Hepatocyte (in vitro differentiated cells): ENCODE measurements at regions not wholly inside any gene's neighbourhood (a gene's known extent, or its start where the extent isn't known, plus 50 kb on each side); places are given as distances from the start of the nearest gene placed in this dataset.

Experiments used
- DNase-seq: peaks from one replicate; pipeline ENCODE4 v3.0.0-alpha.2; 2016; ENCODE audit warnings: low spot score
- H2AFZ ChIP-seq: fragments of 200-600 bp; sonication (generic); 2 replicates; pipeline ENCODE4 v1.6.0; 2016; ENCODE audit warnings: antibody characterized with exemption, mild to moderate bottlenecking
- H3K27ac ChIP-seq: fragments of 200-600 bp; sonication (generic); 2 replicates; pipeline ENCODE4 v1.5.1; 2016; ENCODE audit warnings: mild to moderate bottlenecking
- H3K27me3 ChIP-seq: fragments of 200-600 bp; sonication (generic); 2 replicates; pipeline ENCODE4 v1.6.1; 2016
- H3K36me3 ChIP-seq: fragments of 200-600 bp; sonication (generic); replicated peaks from 2 replicates; pipeline ENCODE4 v1.5.1; 2016; ENCODE audit warnings: low read depth; ENCODE audit not compliant: insufficient read depth
- H3K4me1 ChIP-seq: fragments of 200-600 bp; sonication (generic); 2 replicates; pipeline ENCODE4 v1.5.1; 2016; ENCODE audit warnings: mild to moderate bottlenecking, moderate library complexity; ENCODE audit not compliant: insufficient read depth
- H3K4me2 ChIP-seq: fragments of 200-600 bp; sonication (generic); 2 replicates; pipeline ENCODE4 v1.6.0; 2016
- H3K4me3 ChIP-seq: fragments of 200-600 bp; sonication (generic); 2 replicates; pipeline ENCODE4 v1.5.1; 2016; ENCODE audit warnings: mild to moderate bottlenecking
- H3K79me2 ChIP-seq: fragments of 200-600 bp; sonication (generic); 2 replicates; pipeline ENCODE4 v1.6.0; 2017; ENCODE audit warnings: mild to moderate bottlenecking
- H3K9me2 ChIP-seq: fragments of 200-600 bp; sonication (generic); replicated peaks from 2 replicates; pipeline ENCODE4 v1.6.0; 2017; ENCODE audit warnings: mild to moderate bottlenecking; ENCODE audit not compliant: insufficient read depth
- H3K9me3 ChIP-seq: fragments of 200-600 bp; sonication (generic); 2 replicates; pipeline ENCODE4 v1.5.1; 2016; ENCODE audit warnings: low read depth, mild to moderate bottlenecking
- H4K20me1 ChIP-seq: fragments of 200-600 bp; sonication (generic); 2 replicates; pipeline ENCODE4 v1.6.0; 2016; ENCODE audit warnings: mild to moderate bottlenecking; ENCODE audit not compliant: insufficient read depth, poor library complexity, severe bottlenecking
- EZH2 ChIP-seq: fragments of 200-600 bp; sonication (generic); IDR thresholded peaks from 2 replicates; pipeline ENCODE4 v1.6.1; 2016; ENCODE audit warnings: antibody characterized with exemption, mild to moderate bottlenecking, borderline replicate concordance
- EZH2phosphoT487 ChIP-seq: fragments of 200-600 bp; sonication (generic); IDR thresholded peaks from one replicate; pipeline ENCODE4 v1.6.1; 2018; ENCODE audit warnings: antibody characterized with exemption, mild to moderate bottlenecking, low read depth, moderate library complexity; ENCODE audit not compliant: unreplicated experiment, severe bottlenecking
- WGBS: methylation state at CpG from one replicate; pipeline ENCODE4 v1.1.6; 2016; ENCODE audit warnings: low lambda C conversion rate; ENCODE audit errors: missing lambda C conversion rate; 5-methylcytosine and 5-hydroxymethylcytosine counted together
- TF ChIP-seq, protein P1 (sequence below): fragments of 200-600 bp; sonication (generic); IDR thresholded peaks from 2 replicates; pipeline ENCODE4 v1.5.1; 2016; ENCODE audit warnings: antibody characterized with exemption, mild to moderate bottlenecking; ENCODE audit not compliant: poor library complexity

DNA sequence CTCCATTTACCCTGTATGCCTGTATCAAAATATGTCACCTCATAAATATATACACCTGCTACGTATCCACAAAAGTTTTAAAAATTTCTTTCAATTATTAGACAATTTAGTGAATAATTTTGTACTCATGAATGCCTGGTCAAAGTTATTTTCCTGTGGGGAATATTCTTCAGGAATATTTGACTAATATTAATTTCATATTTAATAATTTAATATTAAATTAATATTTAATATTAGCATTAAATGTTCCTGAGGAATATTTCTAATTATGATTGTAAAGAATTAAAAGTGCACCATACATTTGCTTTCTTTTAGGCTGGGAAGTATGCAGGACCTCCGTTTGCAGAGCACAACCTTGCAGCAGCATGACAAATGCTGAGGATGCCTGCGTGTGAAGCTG, 422.7 kb downstream of the C3orf38 start:
- no peaks in the 10 kb centered on the region for H4K20me1 ChIP-seq
- WGBS, result 85% methylated on average over 3 of the region's 3 CpGs
- H3K4me1 ChIP-seq, result no peaks in the 10 kb centered on the region
- no peak overlapping the region for H3K4me2 ChIP-seq
- no peak overlapping the region for H3K4me3 ChIP-seq
- H3K9me2 ChIP-seq, result no peaks in the 10 kb centered on the region
- H3K79me2 ChIP-seq, result no peaks in the 10 kb centered on the region
- H3K27ac ChIP-seq, result no peak overlapping the region
- no peaks in the 10 kb centered on the region for H3K36me3 ChIP-seq
- no peaks in the 10 kb centered on the region for H3K27me3 ChIP-seq
- H3K9me3 ChIP-seq, result no peaks in the 10 kb centered on the region
- TF ChIP-seq EZH2phosphoT487, result no peak
- TF ChIP-seq, protein P1, sequence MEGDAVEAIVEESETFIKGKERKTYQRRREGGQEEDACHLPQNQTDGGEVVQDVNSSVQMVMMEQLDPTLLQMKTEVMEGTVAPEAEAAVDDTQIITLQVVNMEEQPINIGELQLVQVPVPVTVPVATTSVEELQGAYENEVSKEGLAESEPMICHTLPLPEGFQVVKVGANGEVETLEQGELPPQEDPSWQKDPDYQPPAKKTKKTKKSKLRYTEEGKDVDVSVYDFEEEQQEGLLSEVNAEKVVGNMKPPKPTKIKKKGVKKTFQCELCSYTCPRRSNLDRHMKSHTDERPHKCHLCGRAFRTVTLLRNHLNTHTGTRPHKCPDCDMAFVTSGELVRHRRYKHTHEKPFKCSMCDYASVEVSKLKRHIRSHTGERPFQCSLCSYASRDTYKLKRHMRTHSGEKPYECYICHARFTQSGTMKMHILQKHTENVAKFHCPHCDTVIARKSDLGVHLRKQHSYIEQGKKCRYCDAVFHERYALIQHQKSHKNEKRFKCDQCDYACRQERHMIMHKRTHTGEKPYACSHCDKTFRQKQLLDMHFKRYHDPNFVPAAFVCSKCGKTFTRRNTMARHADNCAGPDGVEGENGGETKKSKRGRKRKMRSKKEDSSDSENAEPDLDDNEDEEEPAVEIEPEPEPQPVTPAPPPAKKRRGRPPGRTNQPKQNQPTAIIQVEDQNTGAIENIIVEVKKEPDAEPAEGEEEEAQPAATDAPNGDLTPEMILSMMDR, result no peak
- TF ChIP-seq EZH2, result no peak
- no peak overlapping the region for H2AFZ ChIP-seq
- DNase-seq, result no peak

DNA sequence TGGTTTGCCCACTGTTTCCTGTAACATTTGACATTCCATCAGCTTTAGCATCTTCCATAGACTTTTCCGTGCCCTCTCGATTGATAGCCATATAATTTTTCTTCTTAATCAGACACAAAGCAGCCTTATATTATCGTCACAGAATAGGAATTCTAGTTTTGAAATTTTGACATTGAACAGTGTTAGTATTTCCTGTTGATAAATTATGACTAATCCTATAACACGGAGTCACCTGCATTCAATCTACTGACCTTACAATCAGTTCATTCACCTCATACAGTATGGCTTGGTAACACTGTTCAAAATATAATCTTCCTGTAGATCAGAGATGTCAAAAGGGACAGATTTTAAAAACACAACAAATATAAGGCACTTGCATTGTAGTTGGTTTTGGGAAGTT, 423.7 kb downstream of the C3orf38 start:
- Histone ChIP-seq H4K20me1 (no peaks in the 10 kb centered on the region), H2AFZ (no peak overlapping the region), H3K4me1 (no peaks in the 10 kb centered on the region), H3K4me2 (no peak overlapping the region), H3K79me2 (no peaks in the 10 kb centered on the region), H3K9me3 (no peaks in the 10 kb centered on the region), H3K27ac (no peak overlapping the region), H3K36me3 (no peaks in the 10 kb centered on the region), H3K4me3 (no peak overlapping the region), H3K27me3 (no peaks in the 10 kb centered on the region), H3K9me2 (no peaks in the 10 kb centered on the region)
- no peak for DNase-seq
- 87% methylated on average over 4 of the region's 4 CpGs for WGBS
- TF ChIP-seq, protein P1, result no peak
- TF ChIP-seq EZH2phosphoT487 (no peak), EZH2 (no peak)

DNA sequence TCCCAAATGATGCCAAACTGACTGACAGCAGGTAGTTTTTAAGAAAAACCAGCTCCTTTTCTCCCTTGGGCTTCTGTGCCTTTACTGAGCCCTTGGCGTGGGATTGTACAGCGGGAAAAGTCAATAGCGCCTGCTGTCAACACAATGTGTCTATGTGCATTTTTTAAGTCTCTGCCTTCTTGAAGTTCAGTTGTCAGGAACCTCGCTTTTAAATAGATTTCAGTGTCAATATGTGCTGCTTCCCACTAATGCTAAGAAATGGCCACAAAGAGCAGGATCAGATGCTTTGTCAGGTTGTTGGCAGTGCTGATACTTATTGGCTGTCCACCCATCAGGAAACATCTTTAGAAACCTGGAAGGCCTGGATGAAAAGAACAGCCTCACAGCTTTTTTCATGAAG, 424.4 kb downstream of the C3orf38 start:
- WGBS, result 93% methylated on average over 4 of the region's 4 CpGs
- H3K36me3 ChIP-seq, result no peaks in the 10 kb centered on the region

More for the DNA sequence above, 424.4 kb downstream of the C3orf38 start:
- Histone ChIP-seq H3K9me3 (no peaks in the 10 kb centered on the region), H3K27me3 (no peaks in the 10 kb centered on the region), H3K4me2 (no peak overlapping the region), H3K4me3 (no peak overlapping the region), H2AFZ (no peak overlapping the region), H3K9me2 (no peaks in the 10 kb centered on the region), H3K79me2 (no peaks in the 10 kb centered on the region), H3K27ac (no peak overlapping the region), H3K4me1 (no peaks in the 10 kb centered on the region), H4K20me1 (no peaks in the 10 kb centered on the region)
- DNase-seq, result no peak
- TF ChIP-seq, protein P1, result no peak
- TF ChIP-seq EZH2phosphoT487, result no peak
- TF ChIP-seq EZH2, result no peak
